NB4 (cell line): ENCODE measurements at regions not wholly inside any gene's neighbourhood (a gene's known extent, or its start where the extent isn't known, plus 50 kb on each side); places are given as distances from the start of the nearest gene placed in this dataset.

Source experiments
- DNase-seq: peaks from one replicate; pipeline ENCODE4 v3.0.0; 2010; ENCODE audit warnings: low read depth
- H3K4me3 ChIP-seq: one replicate; pipeline ENCODE4 v1.5.1; 2011; ENCODE audit warnings: mild to moderate bottlenecking, low read depth, low read length, moderate library complexity
- MYC ChIP-seq: IDR thresholded peaks from 2 replicates; pipeline ENCODE4 v1.6.1; 2011; ENCODE audit warnings: low read depth, low read length
- POLR2A ChIP-seq: IDR thresholded peaks from 2 replicates; pipeline ENCODE4 v1.6.1; 2011; ENCODE audit warnings: mild to moderate bottlenecking; ENCODE audit not compliant: insufficient read length; ENCODE audit errors: extremely low read depth
- TF ChIP-seq, protein P1 (sequence below): IDR thresholded peaks from 2 replicates; pipeline ENCODE4 v1.6.1; 2011; ENCODE audit warnings: low read depth, low read length
- TF ChIP-seq, protein P2 (sequence below): IDR thresholded peaks from one replicate; pipeline ENCODE4 v1.5.1; 2012; ENCODE audit warnings: low read depth, low read length

GRCh38 chr10:90561666-90562065 lies 296.2 kb downstream of the HTR7 start:
- DNase-seq: no peak
- TF ChIP-seq POLR2A (no peak), MYC (no peak)
- TF ChIP-seq, protein P1, sequence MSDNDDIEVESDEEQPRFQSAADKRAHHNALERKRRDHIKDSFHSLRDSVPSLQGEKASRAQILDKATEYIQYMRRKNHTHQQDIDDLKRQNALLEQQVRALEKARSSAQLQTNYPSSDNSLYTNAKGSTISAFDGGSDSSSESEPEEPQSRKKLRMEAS: no peak
- TF ChIP-seq, protein P2, sequence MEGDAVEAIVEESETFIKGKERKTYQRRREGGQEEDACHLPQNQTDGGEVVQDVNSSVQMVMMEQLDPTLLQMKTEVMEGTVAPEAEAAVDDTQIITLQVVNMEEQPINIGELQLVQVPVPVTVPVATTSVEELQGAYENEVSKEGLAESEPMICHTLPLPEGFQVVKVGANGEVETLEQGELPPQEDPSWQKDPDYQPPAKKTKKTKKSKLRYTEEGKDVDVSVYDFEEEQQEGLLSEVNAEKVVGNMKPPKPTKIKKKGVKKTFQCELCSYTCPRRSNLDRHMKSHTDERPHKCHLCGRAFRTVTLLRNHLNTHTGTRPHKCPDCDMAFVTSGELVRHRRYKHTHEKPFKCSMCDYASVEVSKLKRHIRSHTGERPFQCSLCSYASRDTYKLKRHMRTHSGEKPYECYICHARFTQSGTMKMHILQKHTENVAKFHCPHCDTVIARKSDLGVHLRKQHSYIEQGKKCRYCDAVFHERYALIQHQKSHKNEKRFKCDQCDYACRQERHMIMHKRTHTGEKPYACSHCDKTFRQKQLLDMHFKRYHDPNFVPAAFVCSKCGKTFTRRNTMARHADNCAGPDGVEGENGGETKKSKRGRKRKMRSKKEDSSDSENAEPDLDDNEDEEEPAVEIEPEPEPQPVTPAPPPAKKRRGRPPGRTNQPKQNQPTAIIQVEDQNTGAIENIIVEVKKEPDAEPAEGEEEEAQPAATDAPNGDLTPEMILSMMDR: no peak
- no peak overlapping the region for H3K4me3 ChIP-seq

- no peak for DNase-seq
- no peak overlapping the region for H3K4me3 ChIP-seq
- TF ChIP-seq MYC (no peak), POLR2A (no peak)
- TF ChIP-seq, protein P1: no peak
- TF ChIP-seq, protein P2: no peak
Measured at GRCh38 chr10:90571481-90572258, 286.2 kb downstream of the HTR7 start.

GRCh38 chr10:90575125-90575524 lies 282.7 kb downstream of the HTR7 start:
- TF ChIP-seq, protein P2: no peak
- TF ChIP-seq MYC: no peak
- TF ChIP-seq, protein P1: no peak
- no peak for TF ChIP-seq POLR2A
- DNase-seq: no peak
- H3K4me3 ChIP-seq: no peak overlapping the region

- H3K4me3 ChIP-seq: no peak overlapping the region
- DNase-seq: no peak
- no peak for TF ChIP-seq MYC
- TF ChIP-seq POLR2A: no peak
- TF ChIP-seq, protein P1: no peak
- TF ChIP-seq, protein P2: no peak
Measured at GRCh38 chr10:90577569-90577968, 280.3 kb downstream of the HTR7 start.

- TF ChIP-seq MYC (no peak), POLR2A (no peak)
- TF ChIP-seq, protein P2: no peak
- TF ChIP-seq, protein P1: no peak
- H3K4me3 ChIP-seq: no peak overlapping the region
- peak; percentile 7 for DNase-seq
Measured at GRCh38 chr10:90579602-90580242, 278.1 kb downstream of the HTR7 start.

DNA sequence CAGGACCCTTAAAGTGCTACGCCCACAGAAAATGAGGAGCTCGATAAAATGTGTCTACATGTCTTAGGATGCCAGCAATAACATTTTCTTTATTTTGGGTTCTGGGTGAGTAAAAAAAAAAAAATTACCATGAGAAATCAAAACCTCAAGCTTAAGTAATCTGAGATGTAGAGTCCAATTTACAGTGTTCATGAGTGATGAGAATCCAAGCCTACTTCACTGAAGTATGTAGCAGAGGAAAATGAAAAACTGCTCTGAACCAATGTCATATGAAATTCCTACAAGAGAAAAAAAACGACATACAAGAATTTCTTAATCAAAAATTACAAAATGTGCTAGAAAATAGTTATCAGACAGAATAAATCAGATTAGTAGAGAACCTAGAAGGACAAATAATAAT lies 274.4 kb downstream of the HTR7 start:
- H3K4me3 ChIP-seq: no peak overlapping the region
- TF ChIP-seq MYC (no peak), POLR2A (no peak)
- TF ChIP-seq, protein P1: no peak
- DNase-seq: no peak
